Activated B cell treated with CpG ODN at 0.5 μM for 24 hours (primary cell): ENCODE measurements at regions not wholly inside any gene's neighbourhood (a gene's known extent, or its start where the extent isn't known, plus 50 kb on each side); places are given as distances from the start of the nearest gene placed in this dataset.

Experiments
- ATAC-seq: fragments of 200-7000 bp; cut with Tn5 transposase; one replicate; pipeline ENCODE4 v1.10.0; 2021; ENCODE audit warnings: low read depth, mild to moderate bottlenecking, moderate library complexity
- CTCF ChIA-PET: fragments of 350-600 bp; sonication (Branson Sonifier 250); formaldehyde crosslinking; loops from one replicate; lab custom pipeline; 2021; ENCODE audit warnings: antibody characterized with exemption; lab: Charles Lee
- POLR2A ChIA-PET: fragments of 350-600 bp; sonication (Branson Sonifier 250); formaldehyde crosslinking; loops from one replicate; lab custom pipeline; 2021; ENCODE audit warnings: antibody characterized with exemption; lab: Charles Lee
- DNase-seq: peaks from one replicate; pipeline ENCODE4 v3.0.0; 2022
- H3K27ac Mint-ChIP-seq: one replicate; pipeline ENCODE4 v1.8.0; 2020; ENCODE audit warnings: mixed read lengths
- H3K27me3 Mint-ChIP-seq: one replicate; pipeline ENCODE4 v1.8.0; 2021; ENCODE audit warnings: mixed read lengths
- H3K36me3 Mint-ChIP-seq: one replicate; pipeline ENCODE4 v1.8.0; 2021; ENCODE audit warnings: low read depth, mixed read lengths
- H3K4me1 Mint-ChIP-seq: one replicate; pipeline ENCODE4 v1.8.0; 2021; ENCODE audit warnings: mixed read lengths
- H3K4me3 Mint-ChIP-seq: one replicate; pipeline ENCODE4 v1.8.0; 2020; ENCODE audit warnings: mild to moderate bottlenecking, mixed read lengths
- H3K9me3 Mint-ChIP-seq: one replicate; pipeline ENCODE4 v1.8.0; 2020; ENCODE audit warnings: mixed read lengths
- intact Hi-C: fragments of 100-400 bp; cut with micrococcal nuclease; formaldehyde crosslinking; loops from one replicate; pipeline ENCODE4 v1.15.1; 2024
- TF ChIP-seq, protein P1 (sequence below): fragments of 200-600 bp; IDR thresholded peaks from one replicate; pipeline ENCODE4 v1.8.0; 2022; ENCODE audit warnings: antibody characterized with exemption, mild to moderate bottlenecking

DNA sequence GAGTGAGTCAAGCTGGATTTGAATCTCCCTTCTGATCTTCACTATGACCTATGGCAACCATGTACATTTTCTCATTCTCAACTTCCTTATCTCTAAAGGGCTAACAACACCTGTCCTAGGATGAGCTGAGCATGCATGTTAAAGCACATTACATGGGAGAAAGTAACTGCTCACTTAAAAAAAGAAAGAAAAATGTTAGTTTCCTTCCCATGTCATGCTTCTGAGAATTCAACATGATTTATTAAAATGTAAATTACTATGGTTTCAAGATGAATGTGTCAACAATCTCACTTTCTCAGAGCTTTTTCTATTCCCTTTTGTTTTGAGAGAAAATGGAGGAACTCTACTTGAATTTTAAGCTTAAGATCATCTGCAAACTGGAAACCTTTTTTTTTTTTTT, 295.3 kb downstream of the SKIDA1 start:
- Mint-ChIP-seq H3K4me3 (no peak overlapping the region), H3K27me3 (no peaks in the 10 kb centered on the region), H3K27ac (no peak overlapping the region), H3K4me1 (no peaks in the 10 kb centered on the region), H3K36me3 (no peaks in the 10 kb centered on the region), H3K9me3 (no peaks in the 10 kb centered on the region)
- TF ChIP-seq, protein P1, sequence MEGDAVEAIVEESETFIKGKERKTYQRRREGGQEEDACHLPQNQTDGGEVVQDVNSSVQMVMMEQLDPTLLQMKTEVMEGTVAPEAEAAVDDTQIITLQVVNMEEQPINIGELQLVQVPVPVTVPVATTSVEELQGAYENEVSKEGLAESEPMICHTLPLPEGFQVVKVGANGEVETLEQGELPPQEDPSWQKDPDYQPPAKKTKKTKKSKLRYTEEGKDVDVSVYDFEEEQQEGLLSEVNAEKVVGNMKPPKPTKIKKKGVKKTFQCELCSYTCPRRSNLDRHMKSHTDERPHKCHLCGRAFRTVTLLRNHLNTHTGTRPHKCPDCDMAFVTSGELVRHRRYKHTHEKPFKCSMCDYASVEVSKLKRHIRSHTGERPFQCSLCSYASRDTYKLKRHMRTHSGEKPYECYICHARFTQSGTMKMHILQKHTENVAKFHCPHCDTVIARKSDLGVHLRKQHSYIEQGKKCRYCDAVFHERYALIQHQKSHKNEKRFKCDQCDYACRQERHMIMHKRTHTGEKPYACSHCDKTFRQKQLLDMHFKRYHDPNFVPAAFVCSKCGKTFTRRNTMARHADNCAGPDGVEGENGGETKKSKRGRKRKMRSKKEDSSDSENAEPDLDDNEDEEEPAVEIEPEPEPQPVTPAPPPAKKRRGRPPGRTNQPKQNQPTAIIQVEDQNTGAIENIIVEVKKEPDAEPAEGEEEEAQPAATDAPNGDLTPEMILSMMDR, result no peak
- POLR2A ChIA-PET, result no interaction called here
- ATAC-seq (no peak), DNase-seq (no peak)
- CTCF ChIA-PET, result no interaction called here
- intact Hi-C loops, result no loop called here

DNA sequence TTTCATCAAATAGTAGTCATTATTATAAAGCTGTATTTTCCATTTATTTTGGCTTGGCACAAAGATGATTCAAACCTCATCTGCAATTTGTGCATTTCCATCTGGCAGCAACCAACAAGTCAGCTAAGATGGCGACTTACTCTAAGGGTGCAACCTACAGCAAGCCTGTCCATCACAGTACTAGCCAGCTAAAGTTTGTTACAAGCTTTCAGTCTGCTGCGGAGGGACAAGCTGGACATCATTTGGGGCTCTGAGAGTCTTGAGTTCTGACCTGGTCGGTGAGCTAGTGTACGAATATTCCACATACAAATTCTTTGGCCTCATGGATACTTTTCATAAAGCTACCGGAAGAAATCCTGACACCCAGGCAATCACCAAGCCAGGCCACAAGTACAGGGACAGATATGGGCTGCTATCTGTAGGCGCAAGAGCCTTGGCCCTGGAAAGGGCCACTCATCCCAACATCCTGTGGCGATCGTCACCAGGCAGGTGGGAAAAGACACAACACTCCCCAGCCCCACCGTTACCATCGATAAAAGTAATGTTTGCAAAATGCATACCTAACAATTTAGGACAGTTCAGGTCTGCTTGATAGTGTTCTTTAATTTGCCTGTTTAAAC, 307.6 kb downstream of the SKIDA1 start:
- H3K9me3 Mint-ChIP-seq, result no peaks in the 10 kb centered on the region
- TF ChIP-seq, protein P1, result no peak
- H3K36me3 Mint-ChIP-seq, result no peaks in the 10 kb centered on the region
- no peak overlapping the region for H3K27ac Mint-ChIP-seq
- H3K4me1 Mint-ChIP-seq, result no peaks in the 10 kb centered on the region
- H3K27me3 Mint-ChIP-seq, result no peaks in the 10 kb centered on the region
- ChIA-PET CTCF (no interaction called here), POLR2A (no interaction called here)
- H3K4me3 Mint-ChIP-seq, result no peak overlapping the region
- intact Hi-C loops, result no loop called here
- DNase-seq (no peak), ATAC-seq (no peak)

DNA sequence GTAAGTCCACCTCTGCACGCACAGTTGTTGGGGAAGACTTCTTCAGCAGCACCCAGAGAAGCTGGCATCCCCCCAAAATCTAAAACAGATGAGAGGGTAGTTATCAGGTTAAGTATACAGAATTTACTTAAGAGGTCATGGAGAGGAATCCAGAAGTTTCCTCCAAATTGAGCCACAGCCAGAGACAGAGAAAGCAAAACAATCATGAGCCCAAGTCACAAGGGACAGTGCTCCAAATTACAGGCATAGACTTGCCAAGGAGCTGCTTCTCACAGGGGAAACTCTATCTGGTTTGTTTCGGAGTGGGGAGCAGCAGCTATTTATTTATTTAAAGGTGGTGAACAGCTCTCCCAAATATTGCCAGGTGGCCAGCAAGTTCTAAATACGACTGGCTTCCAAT, 308.4 kb downstream of the SKIDA1 start:
- H3K27ac Mint-ChIP-seq, result no peak overlapping the region
- CTCF ChIA-PET, result no interaction called here
- H3K36me3 Mint-ChIP-seq, result no peaks in the 10 kb centered on the region
- H3K4me1 Mint-ChIP-seq, result no peaks in the 10 kb centered on the region
- H3K27me3 Mint-ChIP-seq, result no peaks in the 10 kb centered on the region
- H3K4me3 Mint-ChIP-seq, result no peak overlapping the region
- ATAC-seq (no peak), DNase-seq (no peak)
- POLR2A ChIA-PET, result no interaction called here
- TF ChIP-seq, protein P1, result no peak
- intact Hi-C loops, result no loop called here
- H3K9me3 Mint-ChIP-seq, result no peaks in the 10 kb centered on the region

DNA sequence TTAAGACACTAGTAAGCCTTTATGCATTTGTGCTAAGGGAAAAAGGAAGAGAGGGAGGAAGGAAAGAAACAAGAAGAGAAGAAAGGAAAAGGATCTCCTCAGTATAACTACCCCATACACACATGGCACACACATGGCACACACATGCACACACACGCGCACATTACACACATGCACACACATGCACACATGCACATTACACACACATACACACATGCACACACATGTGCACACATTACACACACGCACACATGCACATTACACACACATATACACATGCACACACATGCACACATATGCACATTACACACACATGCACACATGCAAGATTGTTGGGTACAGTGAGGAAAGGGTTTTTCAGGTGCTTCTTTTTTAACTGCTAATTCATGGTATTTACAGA, 311.2 kb downstream of the SKIDA1 start:
- H3K36me3 Mint-ChIP-seq, result no peaks in the 10 kb centered on the region
- no peak overlapping the region for H3K27ac Mint-ChIP-seq
- H3K9me3 Mint-ChIP-seq, result no peaks in the 10 kb centered on the region
- no peak overlapping the region for H3K4me3 Mint-ChIP-seq
- no peak for ATAC-seq
- peaks cover 1% of the 10 kb centered on the region for H3K27me3 Mint-ChIP-seq
- TF ChIP-seq, protein P1, result no peak
- H3K4me1 Mint-ChIP-seq, result no peaks in the 10 kb centered on the region
- no peak for DNase-seq
- CTCF ChIA-PET, result no interaction called here
- POLR2A ChIA-PET, result no interaction called here
- intact Hi-C loops, result no loop called here

DNA sequence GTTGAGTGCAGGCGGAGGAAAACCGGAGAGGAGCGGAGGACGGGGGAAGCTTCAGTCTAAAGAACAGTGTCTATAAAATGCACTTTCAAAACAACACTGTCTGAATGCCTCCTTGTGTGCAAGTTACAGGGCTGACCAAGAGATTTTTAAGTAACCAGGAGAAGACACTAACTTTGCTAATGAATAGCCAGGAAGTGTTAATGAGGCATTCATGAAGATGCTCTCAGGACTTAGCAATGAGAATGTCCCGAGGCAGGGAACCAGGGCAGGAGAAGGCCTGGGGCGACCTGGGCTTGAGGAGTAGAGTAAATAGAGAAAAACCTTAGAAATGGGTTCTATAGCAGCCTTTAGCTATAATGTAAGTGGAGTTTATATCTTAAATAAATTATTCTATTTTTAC, 312.1 kb downstream of the SKIDA1 start:
- Mint-ChIP-seq H3K27ac (no peak overlapping the region), H3K4me3 (no peak overlapping the region), H3K27me3 (peaks cover 1% of the 10 kb centered on the region), H3K9me3 (no peaks in the 10 kb centered on the region), H3K36me3 (no peaks in the 10 kb centered on the region), H3K4me1 (no peaks in the 10 kb centered on the region)
- TF ChIP-seq, protein P1, result no peak
- DNase-seq (no peak), ATAC-seq (no peak)
- intact Hi-C loops, result no loop called here
- CTCF ChIA-PET, result no interaction called here
- POLR2A ChIA-PET, result no interaction called here
